Caco-2 (cell line): ENCODE measurements at regions not wholly inside any gene's neighbourhood (a gene's known extent, or its start where the extent isn't known, plus 50 kb on each side); places are given as distances from the start of the nearest gene placed in this dataset.

Experiments
- BruUV-seq: library from RNA; stranded (reverse); fragments of 400-500 nt; replicated peaks from 2 replicates; lab custom pipeline; 2021; lab: Mats Ljungman, UMichigan
- CTCF ChIA-PET: fragments of 300-600 bp; sonication (Branson Sonifier 250); formaldehyde crosslinking; loops from one replicate; lab custom pipeline; 2022; ENCODE audit warnings: antibody characterized with exemption; lab: Charles Lee
- POLR2A ChIA-PET: fragments of 300-600 bp; sonication (Branson Sonifier 250); formaldehyde crosslinking; loops from one replicate; lab custom pipeline; 2022; ENCODE audit warnings: antibody characterized with exemption; lab: Charles Lee
- DNase-seq, 2 experiments: peaks; one replicate each; pipeline versions ENCODE4 v3.0.0 to v3.0.0-alpha.2; 2020 to 2022
- H3K27me3 ChIP-seq: replicated peaks from 2 replicates; pipeline ENCODE4 v1.6.0; 2011; ENCODE audit warnings: low read length; ENCODE audit not compliant: control insufficient read depth, insufficient read depth
- H3K36me3 ChIP-seq: 2 replicates; pipeline ENCODE4 v1.5.1; 2011; ENCODE audit warnings: low read length; ENCODE audit not compliant: control insufficient read depth, insufficient read depth
- H3K4me1 ChIP-seq: fragments of 250-450 bp; sonication (Bioruptor Pico); 2 replicates; pipeline ENCODE4 v1.5.1; 2020; ENCODE audit warnings: mild to moderate bottlenecking
- H3K4me3 ChIP-seq: 2 replicates; pipeline ENCODE4 v1.5.1; 2011; ENCODE audit warnings: low read depth, mild to moderate bottlenecking, control low read depth, low read length
- H3K9me3 ChIP-seq: fragments of 250-450 bp; sonication (Bioruptor Pico); 2 replicates; pipeline ENCODE4 v1.5.1; 2020; ENCODE audit warnings: mild to moderate bottlenecking, moderate library complexity
- H3K27ac Mint-ChIP-seq: one replicate; pipeline ENCODE4 v1.8.0; 2022; ENCODE audit warnings: mixed read lengths; ENCODE audit not compliant: unreplicated experiment
- H3K27me3 Mint-ChIP-seq: one replicate; pipeline ENCODE4 v1.8.0; 2022; ENCODE audit warnings: mixed read lengths; ENCODE audit not compliant: insufficient read depth, unreplicated experiment
- H3K36me3 Mint-ChIP-seq: one replicate; pipeline ENCODE4 v1.8.0; 2022; ENCODE audit warnings: mild to moderate bottlenecking, mixed read lengths; ENCODE audit not compliant: insufficient read depth, unreplicated experiment
- H3K4me1 Mint-ChIP-seq: one replicate; pipeline ENCODE4 v1.8.0; 2022; ENCODE audit warnings: low read depth, mixed read lengths; ENCODE audit not compliant: unreplicated experiment
- H3K4me3 Mint-ChIP-seq: one replicate; pipeline ENCODE4 v1.8.0; 2022; ENCODE audit warnings: mild to moderate bottlenecking, moderate library complexity, mixed read lengths; ENCODE audit not compliant: unreplicated experiment
- H3K9me3 Mint-ChIP-seq: one replicate; pipeline ENCODE4 v1.8.0; 2022; ENCODE audit warnings: mixed read lengths; ENCODE audit not compliant: unreplicated experiment
- intact Hi-C: fragments of 100-400 bp; cut with micrococcal nuclease; formaldehyde crosslinking; loops from one replicate; pipeline ENCODE4 v1.10.0; 2022; ENCODE audit not compliant: unreplicated experiment
- TF ChIP-seq, protein P1 (sequence below), 2 experiments: fragments of 200-600 bp in 1 of 2; IDR thresholded peaks; 1 replicate in 1 of 2; 2 replicates in 1 of 2; pipeline versions ENCODE4 v1.5.1 to v1.8.0; 2011 to 2022; ENCODE audit warnings: antibody characterized with exemption in 1 of 2, control low read depth in 1 of 2, inconsistent platforms in 1 of 2, low read depth in 1 of 2, low read length in 1 of 2, mild to moderate bottlenecking in 1 of 2, moderate library complexity in 1 of 2; ENCODE audit not compliant: insufficient read depth in 1 of 2, severe bottlenecking in 1 of 2, unreplicated experiment in 1 of 2

DNA sequence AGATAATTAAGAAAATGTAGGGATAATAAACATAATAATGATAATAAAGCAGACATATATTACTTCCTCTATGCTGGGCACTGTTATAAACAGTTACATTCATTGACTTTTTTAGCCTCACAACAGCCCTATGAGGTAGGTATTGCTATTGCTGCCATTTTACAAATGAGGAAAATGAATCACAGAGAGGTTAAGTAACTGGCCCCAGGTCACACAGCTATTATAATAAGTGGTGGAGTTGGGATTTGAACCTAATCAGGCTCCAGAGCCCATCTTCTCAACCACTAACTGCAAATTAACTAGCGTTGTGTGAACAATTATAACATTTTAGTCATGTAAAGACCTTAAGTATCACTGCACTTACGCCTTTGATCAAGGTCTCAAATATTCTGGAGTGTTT is 62.5 kb upstream of the PIK3CG start:
- H3K4me1 ChIP-seq: no peaks in the 10 kb centered on the region

DNA sequence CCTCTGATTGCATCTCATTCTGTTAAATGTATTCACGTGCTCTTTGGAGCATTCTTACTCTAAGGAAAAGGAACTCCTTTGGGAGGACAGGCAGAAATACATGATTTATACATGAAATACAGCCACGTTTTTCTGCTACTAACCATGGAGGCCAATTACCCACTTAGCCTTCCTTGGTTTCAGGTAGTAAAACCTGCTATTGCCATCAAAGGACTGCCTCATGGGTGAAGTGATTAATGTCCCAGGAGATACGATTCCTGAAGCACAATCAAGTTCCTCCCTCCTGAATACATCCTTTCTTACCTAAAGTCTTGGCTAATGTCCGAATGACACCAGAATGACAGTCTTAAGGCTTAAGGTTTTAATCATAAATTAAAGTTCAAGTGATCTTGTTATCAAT is 58.5 kb upstream of the PIK3CG start:
- POLR2A ChIA-PET: no interaction called here
- Mint-ChIP-seq H3K27me3 (peaks cover 23% of the 10 kb centered on the region), H3K4me3 (no peak overlapping the region)

More for the DNA sequence above, 62.5 kb upstream of the PIK3CG start:
- no peaks in the 10 kb centered on the region for H3K9me3 Mint-ChIP-seq
- DNase-seq: no peak
- ChIA-PET CTCF (no interaction called here), POLR2A (no interaction called here)
- BruUV-seq: no TSS peak
- no peaks in the 10 kb centered on the region for H3K36me3 ChIP-seq
- intact Hi-C loops: no loop called here
- H3K4me1 Mint-ChIP-seq: no peaks in the 10 kb centered on the region
- H3K36me3 Mint-ChIP-seq: no peaks in the 10 kb centered on the region
- no peaks in the 10 kb centered on the region for H3K9me3 ChIP-seq
- no peaks in the 10 kb centered on the region for H3K27me3 ChIP-seq
- H3K4me3 ChIP-seq: no peak overlapping the region
- no peak overlapping the region for H3K4me3 Mint-ChIP-seq
- H3K27ac Mint-ChIP-seq: no peak overlapping the region
- H3K27me3 Mint-ChIP-seq: peaks cover 34% of the 10 kb centered on the region
- TF ChIP-seq, protein P1, sequence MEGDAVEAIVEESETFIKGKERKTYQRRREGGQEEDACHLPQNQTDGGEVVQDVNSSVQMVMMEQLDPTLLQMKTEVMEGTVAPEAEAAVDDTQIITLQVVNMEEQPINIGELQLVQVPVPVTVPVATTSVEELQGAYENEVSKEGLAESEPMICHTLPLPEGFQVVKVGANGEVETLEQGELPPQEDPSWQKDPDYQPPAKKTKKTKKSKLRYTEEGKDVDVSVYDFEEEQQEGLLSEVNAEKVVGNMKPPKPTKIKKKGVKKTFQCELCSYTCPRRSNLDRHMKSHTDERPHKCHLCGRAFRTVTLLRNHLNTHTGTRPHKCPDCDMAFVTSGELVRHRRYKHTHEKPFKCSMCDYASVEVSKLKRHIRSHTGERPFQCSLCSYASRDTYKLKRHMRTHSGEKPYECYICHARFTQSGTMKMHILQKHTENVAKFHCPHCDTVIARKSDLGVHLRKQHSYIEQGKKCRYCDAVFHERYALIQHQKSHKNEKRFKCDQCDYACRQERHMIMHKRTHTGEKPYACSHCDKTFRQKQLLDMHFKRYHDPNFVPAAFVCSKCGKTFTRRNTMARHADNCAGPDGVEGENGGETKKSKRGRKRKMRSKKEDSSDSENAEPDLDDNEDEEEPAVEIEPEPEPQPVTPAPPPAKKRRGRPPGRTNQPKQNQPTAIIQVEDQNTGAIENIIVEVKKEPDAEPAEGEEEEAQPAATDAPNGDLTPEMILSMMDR (IDR thresholded peaks at IDR 0.05; ENCODE audit: insufficient read depth in 1 of 2, low read depth in 1 of 2, low read length in 1 of 2, severe bottlenecking in 1 of 2, unreplicated experiment in 1 of 2): no peak

DNA sequence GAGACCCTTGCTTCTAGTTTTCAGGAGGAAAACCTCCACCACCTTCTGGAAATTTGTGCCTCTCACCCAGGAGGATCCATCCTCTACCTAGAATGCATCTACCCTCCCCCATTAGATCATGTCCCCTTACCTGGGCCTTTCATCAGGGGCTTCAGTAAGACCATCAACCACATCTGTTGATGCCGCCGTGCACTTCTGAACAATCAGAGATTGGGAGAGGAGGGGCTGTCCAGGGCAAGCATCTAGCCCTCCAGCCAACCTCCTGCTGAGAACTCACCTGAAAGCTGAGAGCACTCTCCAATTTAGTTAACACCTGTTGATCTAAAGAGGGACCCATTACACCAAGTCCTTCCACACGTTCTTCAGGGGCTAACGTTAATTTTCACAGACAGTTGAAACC is 57.6 kb upstream of the PIK3CG start:
- H3K36me3 ChIP-seq: no peaks in the 10 kb centered on the region
- Mint-ChIP-seq H3K27me3 (peaks cover 23% of the 10 kb centered on the region), H3K27ac (no peak overlapping the region), H3K4me1 (no peaks in the 10 kb centered on the region), H3K36me3 (no peaks in the 10 kb centered on the region), H3K9me3 (no peaks in the 10 kb centered on the region), H3K4me3 (no peak overlapping the region)
- no peaks in the 10 kb centered on the region for H3K4me1 ChIP-seq
- no peaks in the 10 kb centered on the region for H3K9me3 ChIP-seq
- DNase-seq: no peak
- ChIA-PET CTCF (no interaction called here), POLR2A (no interaction called here)
- no peak overlapping the region for H3K4me3 ChIP-seq
- no peaks in the 10 kb centered on the region for H3K27me3 ChIP-seq
- TF ChIP-seq, protein P1 (IDR thresholded peaks at IDR 0.05; ENCODE audit: insufficient read depth in 1 of 2, low read depth in 1 of 2, low read length in 1 of 2, severe bottlenecking in 1 of 2, unreplicated experiment in 1 of 2): no peak
- BruUV-seq: no TSS peak
- intact Hi-C loops: no loop called here

More for the DNA sequence above, 58.5 kb upstream of the PIK3CG start:
- Histone ChIP-seq H3K27me3 (no peaks in the 10 kb centered on the region), H3K4me3 (no peak overlapping the region), H3K36me3 (no peaks in the 10 kb centered on the region), H3K9me3 (no peaks in the 10 kb centered on the region), H3K4me1 (no peaks in the 10 kb centered on the region)
- intact Hi-C loops: no loop called here
- Mint-ChIP-seq H3K27ac (no peak overlapping the region), H3K4me1 (no peaks in the 10 kb centered on the region), H3K36me3 (no peaks in the 10 kb centered on the region), H3K9me3 (no peaks in the 10 kb centered on the region)
- TF ChIP-seq, protein P1 (IDR thresholded peaks at IDR 0.05; ENCODE audit: insufficient read depth in 1 of 2, low read depth in 1 of 2, low read length in 1 of 2, severe bottlenecking in 1 of 2, unreplicated experiment in 1 of 2): no peak
- CTCF ChIA-PET: no interaction called here
- no peak for DNase-seq
- no TSS peak for BruUV-seq
